ENCODE measurements at regions not wholly inside any gene's neighbourhood (a gene's known extent, or its start where the extent isn't known, plus 50 kb on each side); places are given as distances from the start of the nearest gene placed in this dataset.

DNA sequence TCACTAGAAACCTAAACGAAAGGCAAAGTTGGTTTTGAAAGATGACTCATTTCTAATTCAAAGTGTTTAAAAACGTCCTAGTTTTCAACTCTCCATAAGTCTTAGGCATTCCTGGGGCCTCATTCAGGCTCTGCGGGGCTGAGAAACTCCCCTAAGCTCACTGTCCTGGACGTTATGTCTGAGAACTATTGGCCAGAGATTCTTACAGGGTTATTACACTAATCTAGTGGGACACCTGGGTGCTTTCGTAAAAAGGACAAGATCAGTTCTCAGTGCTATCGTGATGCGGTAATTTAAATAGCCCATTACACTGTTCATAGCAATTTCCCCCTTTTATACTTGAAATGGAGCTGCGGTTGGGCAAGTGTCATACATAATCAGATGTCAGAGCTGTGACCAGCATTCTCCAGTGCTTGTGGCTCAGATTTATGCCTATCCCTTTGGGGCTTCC, 280.9 kb downstream of the QKI start:
- TF ChIP-seq, protein P1, sequence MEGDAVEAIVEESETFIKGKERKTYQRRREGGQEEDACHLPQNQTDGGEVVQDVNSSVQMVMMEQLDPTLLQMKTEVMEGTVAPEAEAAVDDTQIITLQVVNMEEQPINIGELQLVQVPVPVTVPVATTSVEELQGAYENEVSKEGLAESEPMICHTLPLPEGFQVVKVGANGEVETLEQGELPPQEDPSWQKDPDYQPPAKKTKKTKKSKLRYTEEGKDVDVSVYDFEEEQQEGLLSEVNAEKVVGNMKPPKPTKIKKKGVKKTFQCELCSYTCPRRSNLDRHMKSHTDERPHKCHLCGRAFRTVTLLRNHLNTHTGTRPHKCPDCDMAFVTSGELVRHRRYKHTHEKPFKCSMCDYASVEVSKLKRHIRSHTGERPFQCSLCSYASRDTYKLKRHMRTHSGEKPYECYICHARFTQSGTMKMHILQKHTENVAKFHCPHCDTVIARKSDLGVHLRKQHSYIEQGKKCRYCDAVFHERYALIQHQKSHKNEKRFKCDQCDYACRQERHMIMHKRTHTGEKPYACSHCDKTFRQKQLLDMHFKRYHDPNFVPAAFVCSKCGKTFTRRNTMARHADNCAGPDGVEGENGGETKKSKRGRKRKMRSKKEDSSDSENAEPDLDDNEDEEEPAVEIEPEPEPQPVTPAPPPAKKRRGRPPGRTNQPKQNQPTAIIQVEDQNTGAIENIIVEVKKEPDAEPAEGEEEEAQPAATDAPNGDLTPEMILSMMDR (IDR thresholded peaks at IDR 0.05): no peak
- TF ChIP-seq POLR2A (IDR thresholded peaks at IDR 0.05): no peak
- no peak for TF ChIP-seq POLR2AphosphoS5 (IDR thresholded peaks at IDR 0.05)
